ENCODE measurements at regions not wholly inside any gene's neighbourhood (a gene's known extent, or its start where the extent isn't known, plus 50 kb on each side); places are given as distances from the start of the nearest gene placed in this dataset.
A peak's percentile ranks its signal among the peaks of the same experiment; 100 is the strongest.

DNA sequence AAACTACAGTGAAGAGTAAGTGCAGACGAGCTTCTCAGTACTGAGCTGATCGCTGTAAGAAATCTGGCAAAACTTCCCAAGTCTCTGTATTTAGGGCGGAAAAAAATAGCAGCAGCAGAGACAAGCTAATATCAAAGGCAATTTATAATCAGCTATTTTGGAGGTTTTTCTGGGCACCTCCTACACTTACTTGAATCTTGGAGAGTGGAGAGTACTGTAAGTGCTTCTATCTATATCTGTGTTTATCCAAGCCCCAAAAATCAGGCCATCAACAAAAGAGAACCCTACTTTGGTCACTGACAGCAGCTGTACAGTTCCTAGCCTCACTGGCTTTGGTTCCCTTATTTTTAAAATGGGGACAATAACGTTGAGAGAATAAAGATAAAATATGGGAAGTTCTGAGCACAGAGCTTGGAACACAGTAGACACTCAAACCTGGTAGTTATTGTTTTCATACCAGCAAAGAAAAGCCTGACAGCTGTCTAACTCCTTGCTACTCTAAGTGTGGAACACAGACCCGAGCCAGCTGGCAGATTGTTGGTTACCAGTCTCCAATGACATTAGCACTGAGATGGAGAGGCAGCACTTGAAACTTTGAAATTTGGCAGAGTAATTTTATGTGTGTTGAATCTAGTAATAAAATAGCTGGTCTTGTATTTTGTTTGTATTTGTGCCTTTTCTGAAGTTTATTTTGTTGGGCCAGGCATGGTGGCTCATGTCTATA is 96.0 kb upstream of the SLC28A3 start:
- peak overlapping the region in 1 of 2 experiments; percentile 53 for H3K4me3 ChIP-seq (ENCODE audit: insufficient read depth in 1 of 2, low read depth in 1 of 2, low read length in 2 of 2)
- no peaks in the 10 kb centered on the region for H3K36me3 ChIP-seq (ENCODE audit: control insufficient read depth in 1 of 2, insufficient read depth in 2 of 2, low read depth in 1 of 2, low read length in 2 of 2)
- H2BK120ac ChIP-seq (ENCODE audit: low read depth, low read length) = no peak overlapping the region
- H3K4ac ChIP-seq (ENCODE audit: low read depth in 1 of 2, low read length in 2 of 2) = no peak overlapping the region
- H3K23ac ChIP-seq (ENCODE audit: low read length in 2 of 2) = no peak overlapping the region
- H2AK5ac ChIP-seq (ENCODE audit: low read length, severe bottlenecking) = no peak overlapping the region
- H3K18ac ChIP-seq (ENCODE audit: low read depth in 1 of 2, low read length in 2 of 2) = no peak overlapping the region
- no peak overlapping the region for H3K4me2 ChIP-seq (ENCODE audit: low read length, poor library complexity, severe bottlenecking)
- H3K9me3 ChIP-seq (ENCODE audit: control insufficient read depth, low read length) = no peaks in the 10 kb centered on the region
- 71% methylated on average over 5 of the region's 5 CpGs for WGBS
- H3K9ac ChIP-seq (ENCODE audit: low read length) = peak overlapping the region; percentile 67
- H2AFZ ChIP-seq (ENCODE audit: low read depth, low read length) = no peak overlapping the region
- H3K79me1 ChIP-seq (replicated peaks; ENCODE audit: low read length, poor library complexity, severe bottlenecking) = no peaks in the 10 kb centered on the region
- no peak overlapping the region for H3K14ac ChIP-seq (ENCODE audit: low read length in 2 of 2)
- no peak overlapping the region for H4K8ac ChIP-seq (ENCODE audit: low read length)
- H3K27me3 ChIP-seq (ENCODE audit: control insufficient read depth in 1 of 2, insufficient read depth in 1 of 2, low read length in 2 of 2) = no peaks in the 10 kb centered on the region
- no peak overlapping the region for H2BK5ac ChIP-seq (ENCODE audit: low read depth, low read length, poor library complexity, severe bottlenecking)
- H2BK12ac ChIP-seq (ENCODE audit: low read length in 2 of 2) = no peak overlapping the region
- no peaks in the 10 kb centered on the region for H3K4me1 ChIP-seq (ENCODE audit: control insufficient read depth, insufficient read depth, low read depth, low read length)
- H4K91ac ChIP-seq (ENCODE audit: low read length) = no peak overlapping the region
- no peak overlapping the region for H3K27ac ChIP-seq (ENCODE audit: low read length, poor library complexity, severe bottlenecking)
- DNase-seq = no peak
- no peak overlapping the region for H2BK15ac ChIP-seq (ENCODE audit: low read depth, poor library complexity, severe bottlenecking)

DNA sequence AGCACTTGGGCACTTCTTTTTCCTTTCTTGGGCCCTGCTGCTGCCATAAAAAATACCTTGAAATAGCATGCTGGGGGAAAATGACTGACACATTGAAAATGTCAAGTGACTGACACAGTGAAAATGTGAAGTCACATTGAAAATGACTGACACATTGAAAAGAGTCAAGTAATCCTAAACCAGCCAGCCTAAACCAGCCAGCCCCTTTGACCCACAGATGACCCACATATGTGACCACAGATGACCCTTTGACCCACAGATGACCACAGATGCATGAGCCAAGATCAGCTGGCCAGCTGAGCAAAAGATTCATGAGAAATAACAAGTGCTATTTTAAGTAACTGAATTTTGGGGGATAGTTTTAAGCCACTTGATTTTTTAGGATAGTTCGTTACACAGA is 97.8 kb upstream of the SLC28A3 start:
- Histone ChIP-seq H3K14ac (ENCODE audit: low read length in 2 of 2) (no peak overlapping the region), H3K4me2 (ENCODE audit: low read length, poor library complexity, severe bottlenecking) (no peak overlapping the region), H2AFZ (ENCODE audit: low read depth, low read length) (no peak overlapping the region), H3K79me1 (replicated peaks; ENCODE audit: low read length, poor library complexity, severe bottlenecking) (no peaks in the 10 kb centered on the region), H3K9ac (ENCODE audit: low read length) (no peak overlapping the region), H2AK5ac (ENCODE audit: low read length, severe bottlenecking) (no peak overlapping the region), H4K91ac (ENCODE audit: low read length) (no peak overlapping the region), H2BK15ac (ENCODE audit: low read depth, poor library complexity, severe bottlenecking) (no peak overlapping the region), H2BK120ac (ENCODE audit: low read depth, low read length) (no peak overlapping the region), H4K8ac (ENCODE audit: low read length) (no peak overlapping the region), H3K23ac (ENCODE audit: low read length in 2 of 2) (no peak overlapping the region), H3K27ac (ENCODE audit: low read length, poor library complexity, severe bottlenecking) (no peak overlapping the region), H3K4ac (ENCODE audit: low read depth in 1 of 2, low read length in 2 of 2) (no peak overlapping the region), H2BK12ac (ENCODE audit: low read length in 2 of 2) (no peak overlapping the region), H3K27me3 (ENCODE audit: control insufficient read depth in 1 of 2, insufficient read depth in 1 of 2, low read length in 2 of 2) (no peaks in the 10 kb centered on the region), H3K4me3 (ENCODE audit: insufficient read depth in 1 of 2, low read depth in 1 of 2, low read length in 2 of 2) (no peak overlapping the region), H3K4me1 (ENCODE audit: control insufficient read depth, insufficient read depth, low read depth, low read length) (no peaks in the 10 kb centered on the region), H3K36me3 (ENCODE audit: control insufficient read depth in 1 of 2, insufficient read depth in 2 of 2, low read depth in 1 of 2, low read length in 2 of 2) (no peaks in the 10 kb centered on the region), H3K9me3 (ENCODE audit: control insufficient read depth, low read length) (no peaks in the 10 kb centered on the region), H2BK5ac (ENCODE audit: low read depth, low read length, poor library complexity, severe bottlenecking) (no peak overlapping the region), H3K18ac (ENCODE audit: low read depth in 1 of 2, low read length in 2 of 2) (no peak overlapping the region)
- no peak for DNase-seq
- WGBS = 56% methylated on average over 1 of the region's 1 CpG

DNA sequence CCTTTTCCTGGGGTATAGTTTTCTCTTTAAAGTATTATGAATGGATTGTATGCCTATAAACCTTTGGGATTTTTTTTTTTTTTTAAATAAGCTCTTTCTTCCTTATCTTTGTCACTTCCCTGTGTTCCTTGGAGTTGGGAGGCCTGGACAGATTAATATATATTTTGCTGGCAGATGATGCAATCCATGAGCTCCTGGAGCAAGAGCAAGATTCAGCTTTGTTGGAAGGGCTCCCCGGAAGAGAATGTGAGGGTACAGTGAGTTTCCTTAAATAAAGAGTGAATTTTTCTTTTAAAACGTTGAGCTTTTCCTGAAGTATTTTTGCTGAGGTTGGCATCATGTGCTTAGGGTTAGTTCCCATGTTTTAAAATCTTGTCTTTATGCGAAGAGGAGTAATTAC is 98.7 kb upstream of the SLC28A3 start:
- peak; percentile 4 for DNase-seq
- no peak overlapping the region for H3K14ac ChIP-seq (ENCODE audit: low read length in 2 of 2)
- H4K8ac ChIP-seq (ENCODE audit: low read length) = no peak overlapping the region
- H3K4me1 ChIP-seq (ENCODE audit: control insufficient read depth, insufficient read depth, low read depth, low read length) = no peaks in the 10 kb centered on the region
- H3K4me2 ChIP-seq (ENCODE audit: low read length, poor library complexity, severe bottlenecking) = no peak overlapping the region
- H2BK12ac ChIP-seq (ENCODE audit: low read length in 2 of 2) = no peak overlapping the region
- no peak overlapping the region for H3K4me3 ChIP-seq (ENCODE audit: insufficient read depth in 1 of 2, low read depth in 1 of 2, low read length in 2 of 2)
- WGBS = 77% methylated on average over 2 of the region's 3 CpGs
- H3K79me1 ChIP-seq (replicated peaks; ENCODE audit: low read length, poor library complexity, severe bottlenecking) = no peaks in the 10 kb centered on the region
- no peak overlapping the region for H2BK120ac ChIP-seq (ENCODE audit: low read depth, low read length)
- H3K9ac ChIP-seq (ENCODE audit: low read length) = no peak overlapping the region
- no peak overlapping the region for H2AK5ac ChIP-seq (ENCODE audit: low read length, severe bottlenecking)
- H3K23ac ChIP-seq (ENCODE audit: low read length in 2 of 2) = no peak overlapping the region
- H3K36me3 ChIP-seq (ENCODE audit: control insufficient read depth in 1 of 2, insufficient read depth in 2 of 2, low read depth in 1 of 2, low read length in 2 of 2) = no peaks in the 10 kb centered on the region
- H3K9me3 ChIP-seq (ENCODE audit: control insufficient read depth, low read length) = no peaks in the 10 kb centered on the region
- no peak overlapping the region for H2BK5ac ChIP-seq (ENCODE audit: low read depth, low read length, poor library complexity, severe bottlenecking)
- H3K18ac ChIP-seq (ENCODE audit: low read depth in 1 of 2, low read length in 2 of 2) = no peak overlapping the region
- H4K91ac ChIP-seq (ENCODE audit: low read length) = no peak overlapping the region
- H2BK15ac ChIP-seq (ENCODE audit: low read depth, poor library complexity, severe bottlenecking) = no peak overlapping the region
- no peak overlapping the region for H3K27ac ChIP-seq (ENCODE audit: low read length, poor library complexity, severe bottlenecking)
- no peaks in the 10 kb centered on the region for H3K27me3 ChIP-seq (ENCODE audit: control insufficient read depth in 1 of 2, insufficient read depth in 1 of 2, low read length in 2 of 2)
- H3K4ac ChIP-seq (ENCODE audit: low read depth in 1 of 2, low read length in 2 of 2) = no peak overlapping the region
- no peak overlapping the region for H2AFZ ChIP-seq (ENCODE audit: low read depth, low read length)

DNA sequence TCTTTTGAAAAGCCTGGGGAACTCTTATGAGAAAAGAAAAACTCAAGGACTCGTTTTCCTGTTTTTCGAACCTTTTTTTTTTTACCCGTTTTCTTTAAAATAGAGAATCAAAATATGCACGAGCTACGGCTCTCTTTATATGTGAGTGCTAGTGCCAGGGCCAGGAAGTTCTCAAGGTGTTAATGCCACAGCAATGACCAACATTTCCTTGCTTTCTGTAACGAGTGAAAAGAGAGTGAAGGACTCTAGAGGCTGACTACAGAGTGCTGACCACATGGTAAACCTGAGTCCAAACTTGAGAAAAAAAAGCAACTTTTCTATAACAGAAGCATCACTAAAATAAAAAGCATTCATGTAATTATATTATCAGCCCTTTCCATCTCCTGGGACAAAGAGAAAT is 102.2 kb upstream of the SLC28A3 start:
- Histone ChIP-seq H3K79me1 (replicated peaks; ENCODE audit: low read length, poor library complexity, severe bottlenecking) (no peaks in the 10 kb centered on the region), H3K9me3 (ENCODE audit: control insufficient read depth, low read length) (no peaks in the 10 kb centered on the region), H3K4me2 (ENCODE audit: low read length, poor library complexity, severe bottlenecking) (no peak overlapping the region), H2AFZ (ENCODE audit: low read depth, low read length) (no peak overlapping the region), H3K27ac (ENCODE audit: low read length, poor library complexity, severe bottlenecking) (no peak overlapping the region), H3K36me3 (ENCODE audit: control insufficient read depth in 1 of 2, insufficient read depth in 2 of 2, low read depth in 1 of 2, low read length in 2 of 2) (no peaks in the 10 kb centered on the region), H4K8ac (ENCODE audit: low read length) (no peak overlapping the region), H2BK15ac (ENCODE audit: low read depth, poor library complexity, severe bottlenecking) (no peak overlapping the region), H3K27me3 (ENCODE audit: control insufficient read depth in 1 of 2, insufficient read depth in 1 of 2, low read length in 2 of 2) (no peaks in the 10 kb centered on the region), H2BK120ac (ENCODE audit: low read depth, low read length) (no peak overlapping the region), H3K9ac (ENCODE audit: low read length) (no peak overlapping the region), H2BK12ac (ENCODE audit: low read length in 2 of 2) (no peak overlapping the region), H4K91ac (ENCODE audit: low read length) (no peak overlapping the region), H3K4me3 (ENCODE audit: insufficient read depth in 1 of 2, low read depth in 1 of 2, low read length in 2 of 2) (no peak overlapping the region), H3K14ac (ENCODE audit: low read length in 2 of 2) (no peak overlapping the region), H3K4me1 (ENCODE audit: control insufficient read depth, insufficient read depth, low read depth, low read length) (no peaks in the 10 kb centered on the region), H3K18ac (ENCODE audit: low read depth in 1 of 2, low read length in 2 of 2) (no peak overlapping the region), H2BK5ac (ENCODE audit: low read depth, low read length, poor library complexity, severe bottlenecking) (no peak overlapping the region), H2AK5ac (ENCODE audit: low read length, severe bottlenecking) (no peak overlapping the region), H3K4ac (ENCODE audit: low read depth in 1 of 2, low read length in 2 of 2) (no peak overlapping the region), H3K23ac (ENCODE audit: low read length in 2 of 2) (no peak overlapping the region)
- 83% methylated on average over 5 of the region's 6 CpGs for WGBS
- no peak for DNase-seq
